Esophagus muscularis mucosa (tissue), 3 donors: ENCODE measurements at regions not wholly inside any gene's neighbourhood (a gene's known extent, or its start where the extent isn't known, plus 50 kb on each side); places are given as distances from the start of the nearest gene placed in this dataset.

Source experiments
- POLR2A ChIP-seq: fragments of 450-650 bp; IDR thresholded peaks from one replicate; pipeline ENCODE4 v1.6.1; 2017; ENCODE audit warnings: antibody characterized with exemption, moderate library complexity, mild to moderate bottlenecking, low read depth
- POLR2AphosphoS5 ChIP-seq, 2 donors: sonication (generic); formaldehyde crosslinking; IDR thresholded peaks; one replicate each; pipeline ENCODE4 v1.6.1; 2017; ENCODE audit warnings: antibody characterized with exemption in 2 of 2
- TF ChIP-seq, protein P1 (sequence below), 3 experiments: fragments of 200-600 bp in 2 of 3; fragments of 450-650 bp in 1 of 3; sonication (generic) in 2 of 3; IDR thresholded peaks; one replicate each; pipeline ENCODE4 v1.5.1; 2017 to 2019; ENCODE audit warnings: antibody characterized with exemption in 3 of 3, mild to moderate bottlenecking in 2 of 3, moderate library complexity in 1 of 3

DNA sequence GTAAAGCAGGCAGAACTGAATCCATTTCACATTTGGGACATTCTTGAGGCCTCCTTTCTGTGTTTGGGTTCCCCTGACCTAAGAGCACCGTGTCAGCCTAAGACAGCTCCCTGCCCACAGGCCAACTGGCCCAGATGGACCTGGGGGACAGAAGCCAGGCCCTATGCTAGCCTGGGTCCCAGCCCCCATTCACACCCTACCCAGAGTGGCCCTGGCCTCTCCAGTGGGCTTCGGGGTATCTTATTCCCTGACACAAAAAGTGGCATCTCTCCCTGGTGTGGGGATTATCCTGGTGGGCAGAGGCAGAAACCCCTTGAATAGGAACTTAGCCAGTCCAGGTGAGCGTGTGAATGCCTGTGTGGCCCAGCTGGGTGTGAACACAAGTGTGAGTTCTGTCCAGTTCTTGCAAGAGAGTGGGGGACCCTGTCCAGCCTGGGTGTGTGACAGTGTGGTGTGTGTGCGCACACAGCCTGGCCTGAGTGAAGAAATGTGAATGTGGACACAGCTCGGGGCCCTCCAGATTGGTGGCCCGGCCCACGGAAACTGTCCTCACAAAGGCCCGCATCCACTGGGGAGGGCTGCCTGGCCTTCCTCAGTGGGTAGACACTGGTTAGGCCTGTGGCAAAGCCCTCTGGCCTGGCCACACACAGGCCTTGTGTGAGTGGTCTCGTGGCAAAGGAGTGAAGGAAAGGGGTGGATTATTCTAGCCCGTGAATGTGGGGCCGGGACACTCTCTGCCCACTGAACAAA is 63.0 kb upstream of the HAAO start:
- TF ChIP-seq, protein P1, sequence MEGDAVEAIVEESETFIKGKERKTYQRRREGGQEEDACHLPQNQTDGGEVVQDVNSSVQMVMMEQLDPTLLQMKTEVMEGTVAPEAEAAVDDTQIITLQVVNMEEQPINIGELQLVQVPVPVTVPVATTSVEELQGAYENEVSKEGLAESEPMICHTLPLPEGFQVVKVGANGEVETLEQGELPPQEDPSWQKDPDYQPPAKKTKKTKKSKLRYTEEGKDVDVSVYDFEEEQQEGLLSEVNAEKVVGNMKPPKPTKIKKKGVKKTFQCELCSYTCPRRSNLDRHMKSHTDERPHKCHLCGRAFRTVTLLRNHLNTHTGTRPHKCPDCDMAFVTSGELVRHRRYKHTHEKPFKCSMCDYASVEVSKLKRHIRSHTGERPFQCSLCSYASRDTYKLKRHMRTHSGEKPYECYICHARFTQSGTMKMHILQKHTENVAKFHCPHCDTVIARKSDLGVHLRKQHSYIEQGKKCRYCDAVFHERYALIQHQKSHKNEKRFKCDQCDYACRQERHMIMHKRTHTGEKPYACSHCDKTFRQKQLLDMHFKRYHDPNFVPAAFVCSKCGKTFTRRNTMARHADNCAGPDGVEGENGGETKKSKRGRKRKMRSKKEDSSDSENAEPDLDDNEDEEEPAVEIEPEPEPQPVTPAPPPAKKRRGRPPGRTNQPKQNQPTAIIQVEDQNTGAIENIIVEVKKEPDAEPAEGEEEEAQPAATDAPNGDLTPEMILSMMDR (IDR thresholded peaks at IDR 0.05), result no peak
- TF ChIP-seq POLR2A (no peak), POLR2AphosphoS5 (IDR thresholded peaks at IDR 0.05) (no peak)
